ENCODE measurements at regions not wholly inside any gene's neighbourhood (a gene's known extent, or its start where the extent isn't known, plus 50 kb on each side); places are given as distances from the start of the nearest gene placed in this dataset.

DNA sequence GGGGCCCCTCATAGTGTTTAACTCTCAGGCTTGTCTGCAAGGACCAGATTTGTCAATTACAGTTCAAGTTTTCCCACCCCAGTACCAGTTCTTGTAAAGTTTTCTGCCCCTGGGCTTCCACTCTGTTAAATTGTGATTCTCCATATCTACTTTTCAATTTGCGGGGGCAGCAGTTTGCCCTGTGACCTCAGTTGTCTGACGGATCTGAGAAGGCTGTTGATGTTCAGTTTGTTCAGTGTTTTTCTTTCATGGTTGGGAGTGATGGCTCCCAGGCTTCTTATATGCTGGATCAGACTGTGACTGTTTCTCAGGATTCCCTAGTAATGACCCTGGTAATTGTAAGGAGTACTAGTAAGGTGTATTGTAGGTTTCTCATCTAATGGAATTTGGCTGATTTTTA, 101.0 kb upstream of the GGTLC1 start:
- in situ Hi-C loops (cut with HindIII; ENCODE audit: low sequenced_read_pairs): no loop called here
- no peak overlapping the region for H3K4me3 ChIP-seq (ENCODE audit: low read depth, low read length)
- no peak for DNase-seq (ENCODE audit: low read depth, low spot score)
- TF ChIP-seq, protein P1, sequence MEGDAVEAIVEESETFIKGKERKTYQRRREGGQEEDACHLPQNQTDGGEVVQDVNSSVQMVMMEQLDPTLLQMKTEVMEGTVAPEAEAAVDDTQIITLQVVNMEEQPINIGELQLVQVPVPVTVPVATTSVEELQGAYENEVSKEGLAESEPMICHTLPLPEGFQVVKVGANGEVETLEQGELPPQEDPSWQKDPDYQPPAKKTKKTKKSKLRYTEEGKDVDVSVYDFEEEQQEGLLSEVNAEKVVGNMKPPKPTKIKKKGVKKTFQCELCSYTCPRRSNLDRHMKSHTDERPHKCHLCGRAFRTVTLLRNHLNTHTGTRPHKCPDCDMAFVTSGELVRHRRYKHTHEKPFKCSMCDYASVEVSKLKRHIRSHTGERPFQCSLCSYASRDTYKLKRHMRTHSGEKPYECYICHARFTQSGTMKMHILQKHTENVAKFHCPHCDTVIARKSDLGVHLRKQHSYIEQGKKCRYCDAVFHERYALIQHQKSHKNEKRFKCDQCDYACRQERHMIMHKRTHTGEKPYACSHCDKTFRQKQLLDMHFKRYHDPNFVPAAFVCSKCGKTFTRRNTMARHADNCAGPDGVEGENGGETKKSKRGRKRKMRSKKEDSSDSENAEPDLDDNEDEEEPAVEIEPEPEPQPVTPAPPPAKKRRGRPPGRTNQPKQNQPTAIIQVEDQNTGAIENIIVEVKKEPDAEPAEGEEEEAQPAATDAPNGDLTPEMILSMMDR (IDR thresholded peaks at IDR 0.05; ENCODE audit: low read depth, low read length): no peak

DNA sequence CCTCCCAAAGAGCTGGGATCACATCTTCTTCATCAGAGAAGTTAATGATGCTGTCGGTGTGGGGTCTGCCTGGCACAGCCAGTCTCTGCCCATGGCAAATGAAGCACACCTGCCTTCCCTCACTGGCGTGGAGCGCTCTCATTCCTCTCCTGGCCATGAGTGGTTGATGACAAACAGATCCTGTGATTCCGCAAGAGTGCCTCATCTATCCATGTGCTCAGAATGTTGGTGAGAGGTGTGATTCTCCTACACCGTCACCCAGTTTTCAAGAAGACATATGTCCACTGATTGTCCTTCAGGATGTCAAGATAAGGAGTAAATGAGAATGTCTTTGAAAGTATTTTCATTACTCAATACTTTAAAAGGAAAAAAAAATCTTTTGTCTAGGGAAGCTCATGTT, 97.5 kb upstream of the GGTLC1 start:
- TF ChIP-seq, protein P1 (IDR thresholded peaks at IDR 0.05; ENCODE audit: low read depth, low read length): no peak
- no peak overlapping the region for H3K4me3 ChIP-seq (ENCODE audit: low read depth, low read length)
- DNase-seq (ENCODE audit: low read depth, low spot score): no peak
- in situ Hi-C loops (cut with HindIII; ENCODE audit: low sequenced_read_pairs): no loop called here

DNA sequence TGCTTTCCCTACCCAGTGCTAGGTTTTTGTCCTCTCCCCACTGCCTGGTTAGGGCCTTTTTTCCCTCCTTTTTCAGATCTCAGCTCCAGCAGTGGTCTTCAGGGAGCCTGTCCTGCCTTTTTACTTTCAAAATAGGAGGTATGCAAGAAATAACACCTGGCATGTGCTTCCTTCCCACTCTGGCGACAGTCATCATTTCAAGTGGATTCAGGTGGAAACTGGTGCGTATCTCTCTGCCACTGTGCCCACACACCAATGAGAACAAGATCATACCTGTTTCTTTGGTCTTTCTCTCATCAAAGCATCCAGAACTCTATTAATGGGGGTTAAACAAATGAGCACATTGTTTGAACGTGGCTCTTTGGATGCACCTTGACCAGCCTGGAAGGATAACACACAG, 95.7 kb upstream of the GGTLC1 start:
- TF ChIP-seq, protein P1 (IDR thresholded peaks at IDR 0.05; ENCODE audit: low read depth, low read length): no peak
- in situ Hi-C loops (cut with HindIII; ENCODE audit: low sequenced_read_pairs): no loop called here
- no peak overlapping the region for H3K4me3 ChIP-seq (ENCODE audit: low read depth, low read length)
- DNase-seq (ENCODE audit: low read depth, low spot score): no peak

DNA sequence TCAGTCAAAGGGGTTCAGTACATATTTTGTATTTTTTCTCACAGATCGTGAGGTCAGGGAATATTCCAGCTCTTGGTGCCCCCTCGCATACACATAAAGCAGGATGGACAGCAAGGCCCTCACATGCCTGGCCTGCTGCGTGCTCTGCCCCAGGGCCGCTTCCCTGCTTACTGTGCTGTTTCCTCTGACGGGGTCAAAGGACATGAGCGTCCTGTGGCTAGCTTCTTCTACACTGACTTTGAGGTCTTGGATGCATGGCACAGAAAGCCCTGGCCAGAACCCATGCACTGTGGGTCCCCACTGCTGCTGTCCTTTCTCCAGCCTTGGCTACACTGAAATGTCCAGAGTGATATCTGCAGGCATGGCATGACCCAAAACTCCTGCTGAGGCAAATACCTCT, 92.5 kb upstream of the GGTLC1 start:
- in situ Hi-C loops (cut with HindIII; ENCODE audit: low sequenced_read_pairs): no loop called here
- TF ChIP-seq, protein P1 (IDR thresholded peaks at IDR 0.05; ENCODE audit: low read depth, low read length): no peak
- H3K4me3 ChIP-seq (ENCODE audit: low read depth, low read length): no peak overlapping the region
- DNase-seq (ENCODE audit: low read depth, low spot score): no peak

DNA sequence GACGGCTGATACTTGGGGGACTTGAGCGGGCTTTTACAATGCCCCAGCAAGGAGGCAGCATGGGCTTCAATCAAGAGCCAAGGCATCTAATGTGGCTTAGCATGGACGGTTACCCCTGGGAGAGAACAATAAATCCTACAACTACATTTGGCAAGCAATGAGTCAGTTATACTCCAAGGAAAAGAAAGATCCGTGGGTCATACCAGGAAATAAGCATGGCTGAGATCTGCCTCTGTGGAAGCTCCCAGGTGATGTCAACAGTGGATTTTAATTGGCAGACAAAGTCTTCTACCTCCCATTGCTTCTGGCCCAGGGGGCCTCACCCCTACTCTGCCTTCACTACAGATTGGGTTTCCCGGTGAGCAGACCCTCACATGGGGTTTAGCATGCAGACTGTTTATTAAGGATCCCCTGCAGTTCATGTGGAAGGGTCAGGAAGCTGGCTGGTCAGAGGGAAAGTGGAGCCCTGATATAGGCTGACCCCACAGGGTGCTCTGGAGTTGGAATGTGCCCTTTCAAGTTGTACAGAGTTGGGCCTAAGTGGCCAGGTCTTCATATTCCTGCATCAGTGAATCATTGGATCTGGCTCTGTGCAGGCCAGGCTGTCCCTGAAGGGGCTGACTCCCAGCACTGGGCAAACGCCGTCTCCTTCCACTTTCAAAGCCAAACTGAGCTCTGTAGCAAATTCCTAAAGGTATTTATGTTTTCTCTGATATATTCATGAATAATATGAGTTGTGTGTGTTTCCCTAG, 91.3 kb upstream of the GGTLC1 start:
- no peak for DNase-seq (ENCODE audit: low read depth, low spot score)
- in situ Hi-C loops (cut with HindIII; ENCODE audit: low sequenced_read_pairs): no loop called here
- H3K4me3 ChIP-seq (ENCODE audit: low read depth, low read length): no peak overlapping the region
- TF ChIP-seq, protein P1 (IDR thresholded peaks at IDR 0.05; ENCODE audit: low read depth, low read length): no peak

DNA sequence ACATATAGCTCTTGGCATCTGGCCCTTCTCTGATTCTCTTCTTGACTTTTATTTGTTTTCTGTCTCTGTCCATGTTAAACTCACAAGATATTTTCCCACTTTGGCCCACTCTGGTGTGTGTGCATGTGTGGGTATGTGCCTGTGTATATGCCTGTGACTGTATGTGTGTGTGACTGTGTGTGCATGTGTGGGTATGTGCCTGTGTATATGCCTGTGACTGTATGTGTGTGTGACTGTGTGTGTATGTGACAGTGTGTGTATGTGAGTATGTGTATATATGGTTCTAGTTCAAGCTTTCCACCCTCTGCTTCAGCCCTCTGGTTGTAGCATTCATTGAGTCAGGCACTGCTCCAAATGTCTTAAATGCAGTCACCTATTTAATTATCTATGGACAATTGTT, 88.6 kb upstream of the GGTLC1 start:
- in situ Hi-C loops (cut with HindIII; ENCODE audit: low sequenced_read_pairs): no loop called here
- no peak overlapping the region for H3K4me3 ChIP-seq (ENCODE audit: low read depth, low read length)
- no peak for DNase-seq (ENCODE audit: low read depth, low spot score)
- TF ChIP-seq, protein P1 (IDR thresholded peaks at IDR 0.05; ENCODE audit: low read depth, low read length): no peak
